GM12891 (cell line): ENCODE measurements at regions not wholly inside any gene's neighbourhood (a gene's known extent, or its start where the extent isn't known, plus 50 kb on each side); places are given as distances from the start of the nearest gene placed in this dataset.

Source experiments
- DNase-seq: peaks from one replicate; pipeline ENCODE4 v3.0.0; 2011; ENCODE audit warnings: low spot score; ENCODE audit not compliant: insufficient read length
- FAIRE-seq: peaks from 2 replicates; lab custom pipeline; 2011; peaks lifted over from hg19 to GRCh38; lab: Jason Lieb, UNC
- PAX5 ChIP-seq: IDR thresholded peaks from 2 replicates; pipeline ENCODE4 v1.6.1; 2011; ENCODE audit warnings: low read length, moderate library complexity, mild to moderate bottlenecking; ENCODE audit not compliant: insufficient read depth, severe bottlenecking
- POLR2A ChIP-seq: IDR thresholded peaks from 2 replicates; pipeline ENCODE4 v1.6.1; 2011; ENCODE audit warnings: low read depth, low read length, control low read depth
- POLR2AphosphoS5 ChIP-seq: IDR thresholded peaks from 2 replicates; pipeline ENCODE4 v1.6.1; 2011; ENCODE audit warnings: low read depth, low read length, control low read depth
- POU2F2 ChIP-seq: IDR thresholded peaks from 2 replicates; pipeline ENCODE4 v1.6.1; 2011; ENCODE audit warnings: low read depth, mild to moderate bottlenecking, control low read depth, low read length, moderate library complexity
- SPI1 ChIP-seq: IDR thresholded peaks from 2 replicates; pipeline ENCODE4 v1.6.1; 2011; ENCODE audit warnings: low read depth, low read length, control low read depth
- TAF1 ChIP-seq: IDR thresholded peaks from 2 replicates; pipeline ENCODE4 v1.6.1; 2011; ENCODE audit warnings: low read depth, low read length, control low read depth

- DNase-seq (no peak), FAIRE-seq (no peak)
- TF ChIP-seq PAX5 (no peak), SPI1 (no peak), POLR2A (no peak), TAF1 (no peak), POU2F2 (no peak), POLR2AphosphoS5 (no peak)
Measured at GRCh38 chr6:14702678-14703077, 543.2 kb upstream of the JARID2 start.

- DNase-seq: no peak
- TF ChIP-seq SPI1: no peak
- no peak for TF ChIP-seq TAF1
- no peak for TF ChIP-seq POLR2A
- TF ChIP-seq POLR2AphosphoS5: no peak
- FAIRE-seq: no peak
Measured at GRCh38 chr6:14703586-14703985, 542.3 kb upstream of the JARID2 start.

- FAIRE-seq: no peak
- DNase-seq: no peak
- no peak for TF ChIP-seq POLR2AphosphoS5
- no peak for TF ChIP-seq SPI1
- TF ChIP-seq PAX5: no peak
- TF ChIP-seq POLR2A: no peak
- no peak for TF ChIP-seq TAF1
Measured at GRCh38 chr6:14704383-14705271, 541.2 kb upstream of the JARID2 start.

GRCh38 chr6:14705841-14706377 is 540.0 kb upstream of the JARID2 start:
- FAIRE-seq: no peak
- no peak for DNase-seq
- TF ChIP-seq TAF1 (no peak), SPI1 (no peak), POU2F2 (no peak), POLR2AphosphoS5 (no peak), POLR2A (no peak), PAX5 (no peak)

- TF ChIP-seq POLR2AphosphoS5 (no peak), TAF1 (no peak), SPI1 (no peak), POLR2A (no peak), PAX5 (no peak), POU2F2 (no peak)
- FAIRE-seq (no peak), DNase-seq (no peak)
Measured at GRCh38 chr6:14706378-14706929, 539.4 kb upstream of the JARID2 start.

GRCh38 chr6:14707276-14707675 is 538.6 kb upstream of the JARID2 start:
- FAIRE-seq (no peak), DNase-seq (no peak)
- TF ChIP-seq PAX5 (no peak), SPI1 (no peak), POLR2AphosphoS5 (no peak), POLR2A (no peak), POU2F2 (no peak), TAF1 (no peak)

- no peak for TF ChIP-seq SPI1
- no peak for TF ChIP-seq POU2F2
- no peak for TF ChIP-seq POLR2A
- TF ChIP-seq POLR2AphosphoS5: no peak
- TF ChIP-seq TAF1: no peak
- no peak for TF ChIP-seq PAX5
- no peak for FAIRE-seq
- no peak for DNase-seq
Measured at GRCh38 chr6:14707971-14708465, 537.9 kb upstream of the JARID2 start.

- DNase-seq (no peak), FAIRE-seq (no peak)
- TF ChIP-seq TAF1: no peak
- no peak for TF ChIP-seq POLR2A
- no peak for TF ChIP-seq POLR2AphosphoS5
- TF ChIP-seq PAX5: no peak
- TF ChIP-seq POU2F2: no peak
- TF ChIP-seq SPI1: no peak
Measured at GRCh38 chr6:14709066-14709670, 536.7 kb upstream of the JARID2 start.

GRCh38 chr6:14709900-14710299 is 536.0 kb upstream of the JARID2 start:
- DNase-seq (no peak), FAIRE-seq (no peak)
- no peak for TF ChIP-seq POLR2AphosphoS5
- no peak for TF ChIP-seq POLR2A
- TF ChIP-seq POU2F2: no peak
- TF ChIP-seq SPI1: no peak
- no peak for TF ChIP-seq PAX5
- no peak for TF ChIP-seq TAF1
